Parathyroid adenoma (tissue), 2 donors: ENCODE measurements at regions not wholly inside any gene's neighbourhood (a gene's known extent, or its start where the extent isn't known, plus 50 kb on each side); places are given as distances from the start of the nearest gene placed in this dataset.

Source experiments
- H2AFZ ChIP-seq: fragments of 300-600 bp; sonication (generic); one replicate; pipeline ENCODE4 v1.7.0; 2017; ENCODE audit warnings: antibody characterized with exemption, mild to moderate bottlenecking
- H3K27ac ChIP-seq: fragments of 300-600 bp; sonication (generic); one replicate; pipeline ENCODE4 v1.7.0; 2017
- H3K27me3 ChIP-seq: fragments of 300-600 bp; sonication (generic); one replicate; pipeline ENCODE4 v1.7.0; 2017; ENCODE audit warnings: low read length; ENCODE audit not compliant: control insufficient read depth, insufficient read depth
- H3K36me3 ChIP-seq: fragments of 300-600 bp; sonication (generic); one replicate; pipeline ENCODE4 v1.7.0; 2017; ENCODE audit warnings: low read length; ENCODE audit not compliant: control insufficient read depth, insufficient read depth
- H3K4me1 ChIP-seq: fragments of 300-600 bp; sonication (generic); one replicate; pipeline ENCODE4 v1.7.0; 2017; ENCODE audit warnings: control low read depth
- H3K4me2 ChIP-seq: fragments of 300-600 bp; sonication (generic); one replicate; pipeline ENCODE4 v1.7.0; 2017; ENCODE audit warnings: low read length
- H3K4me3 ChIP-seq: fragments of 300-600 bp; sonication (generic); one replicate; pipeline ENCODE4 v1.7.0; 2017; ENCODE audit warnings: low read depth, low read length
- H3K79me2 ChIP-seq: fragments of 300-600 bp; sonication (generic); one replicate; pipeline ENCODE4 v1.7.0; 2017; ENCODE audit warnings: control low read depth
- H3K9ac ChIP-seq: fragments of 300-600 bp; sonication (generic); one replicate; pipeline ENCODE4 v1.7.0; 2017; ENCODE audit warnings: mild to moderate bottlenecking
- H3K9me3 ChIP-seq: fragments of 300-600 bp; sonication (generic); one replicate; pipeline ENCODE4 v1.7.0; 2017; ENCODE audit warnings: low read length; ENCODE audit not compliant: control insufficient read depth
- TF ChIP-seq, protein P1 (sequence below): fragments of 300-600 bp; sonication (generic); IDR thresholded peaks from one replicate; pipeline ENCODE4 v1.7.0; 2017; ENCODE audit warnings: antibody characterized with exemption, mild to moderate bottlenecking
- donor health status: primary hyperparathyroidism.

DNA sequence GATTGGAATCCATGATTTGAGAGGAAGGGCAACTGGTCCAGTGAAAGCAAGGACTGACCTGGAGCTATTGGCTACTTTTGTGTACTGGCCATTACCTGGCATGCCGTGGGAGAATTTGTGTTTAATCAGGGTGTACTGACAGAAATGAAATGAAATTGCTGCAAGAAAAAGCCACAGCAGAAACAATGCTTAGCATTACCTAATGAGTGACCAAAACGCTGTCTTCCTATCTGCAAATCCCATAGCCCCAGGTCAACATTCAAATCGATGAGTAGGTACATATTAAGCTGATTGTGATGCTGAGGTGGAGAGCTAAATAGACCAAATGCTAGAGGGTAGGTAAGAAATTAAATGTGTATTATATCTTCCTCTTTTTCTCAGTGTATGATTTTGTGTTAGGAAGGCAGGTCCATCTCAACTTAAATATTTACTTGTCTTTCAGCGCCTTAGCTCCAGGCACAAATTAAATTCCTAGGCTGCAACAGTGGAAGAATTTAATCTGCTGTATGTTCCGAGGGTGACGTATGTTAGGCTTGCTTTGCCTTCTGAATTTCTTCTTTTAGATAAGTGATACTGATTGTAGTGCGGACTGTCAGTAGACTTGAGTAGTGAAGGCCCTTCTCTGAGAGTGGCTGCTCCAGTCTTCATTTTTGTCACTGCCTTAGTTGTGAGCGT lies 331.1 kb downstream of the SV2B start:
- Histone ChIP-seq H3K9me3 (no peaks in the 10 kb centered on the region), H3K27me3 (no peaks in the 10 kb centered on the region), H3K36me3 (no peaks in the 10 kb centered on the region), H3K27ac (no peak overlapping the region), H3K9ac (no peak overlapping the region), H3K79me2 (no peaks in the 10 kb centered on the region), H3K4me3 (no peak overlapping the region), H3K4me2 (no peak overlapping the region), H3K4me1 (no peaks in the 10 kb centered on the region), H2AFZ (no peak overlapping the region)
- TF ChIP-seq, protein P1, sequence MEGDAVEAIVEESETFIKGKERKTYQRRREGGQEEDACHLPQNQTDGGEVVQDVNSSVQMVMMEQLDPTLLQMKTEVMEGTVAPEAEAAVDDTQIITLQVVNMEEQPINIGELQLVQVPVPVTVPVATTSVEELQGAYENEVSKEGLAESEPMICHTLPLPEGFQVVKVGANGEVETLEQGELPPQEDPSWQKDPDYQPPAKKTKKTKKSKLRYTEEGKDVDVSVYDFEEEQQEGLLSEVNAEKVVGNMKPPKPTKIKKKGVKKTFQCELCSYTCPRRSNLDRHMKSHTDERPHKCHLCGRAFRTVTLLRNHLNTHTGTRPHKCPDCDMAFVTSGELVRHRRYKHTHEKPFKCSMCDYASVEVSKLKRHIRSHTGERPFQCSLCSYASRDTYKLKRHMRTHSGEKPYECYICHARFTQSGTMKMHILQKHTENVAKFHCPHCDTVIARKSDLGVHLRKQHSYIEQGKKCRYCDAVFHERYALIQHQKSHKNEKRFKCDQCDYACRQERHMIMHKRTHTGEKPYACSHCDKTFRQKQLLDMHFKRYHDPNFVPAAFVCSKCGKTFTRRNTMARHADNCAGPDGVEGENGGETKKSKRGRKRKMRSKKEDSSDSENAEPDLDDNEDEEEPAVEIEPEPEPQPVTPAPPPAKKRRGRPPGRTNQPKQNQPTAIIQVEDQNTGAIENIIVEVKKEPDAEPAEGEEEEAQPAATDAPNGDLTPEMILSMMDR = no peak

DNA sequence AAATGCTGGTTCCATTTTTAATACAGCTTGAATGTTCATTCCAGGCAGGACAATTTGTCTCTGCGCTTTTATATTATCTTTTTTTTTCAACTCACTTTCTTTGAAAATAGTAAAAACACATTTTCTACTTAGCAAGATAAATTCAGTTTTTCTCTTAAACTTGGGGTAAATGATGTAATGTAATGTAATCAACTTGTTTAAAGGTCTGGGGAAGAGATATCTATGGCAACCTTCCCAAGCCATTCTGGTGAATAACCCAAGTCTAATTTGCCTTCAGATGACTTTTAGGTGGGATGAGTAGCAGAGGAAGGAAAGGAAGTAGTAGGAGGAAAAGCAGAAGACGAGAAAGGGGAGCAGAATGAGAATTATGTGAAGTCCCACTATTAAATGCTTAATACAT lies 335.1 kb downstream of the SV2B start:
- Histone ChIP-seq H2AFZ (no peak overlapping the region), H3K79me2 (no peaks in the 10 kb centered on the region), H3K36me3 (no peaks in the 10 kb centered on the region), H3K4me2 (no peak overlapping the region), H3K4me3 (no peak overlapping the region), H3K27ac (no peak overlapping the region), H3K4me1 (no peaks in the 10 kb centered on the region), H3K9me3 (no peaks in the 10 kb centered on the region), H3K9ac (no peak overlapping the region), H3K27me3 (no peaks in the 10 kb centered on the region)
- TF ChIP-seq, protein P1 = no peak

DNA sequence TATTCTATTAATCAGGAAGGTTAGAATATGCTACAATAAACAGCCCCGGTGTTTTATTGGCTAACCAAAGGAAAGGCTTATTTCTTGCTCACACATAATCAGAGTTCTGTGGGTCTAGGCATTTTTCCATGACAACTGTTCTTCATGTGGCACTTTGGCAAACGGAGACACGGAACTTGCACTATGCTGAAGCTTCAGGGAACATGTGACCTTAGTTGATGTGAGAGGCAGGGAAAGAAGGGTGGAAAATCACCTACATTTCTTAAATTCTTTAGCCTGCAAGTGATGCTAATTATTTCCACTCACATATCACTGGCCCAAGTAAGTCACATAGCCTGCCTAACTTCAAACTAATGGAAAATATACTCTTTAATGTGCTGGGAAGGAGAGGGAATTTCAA lies 344.6 kb downstream of the SV2B start:
- Histone ChIP-seq H3K4me1 (no peaks in the 10 kb centered on the region), H3K27ac (no peak overlapping the region), H3K9me3 (no peaks in the 10 kb centered on the region), H3K4me3 (no peak overlapping the region), H2AFZ (no peak overlapping the region), H3K79me2 (no peaks in the 10 kb centered on the region), H3K9ac (no peak overlapping the region), H3K36me3 (no peaks in the 10 kb centered on the region), H3K4me2 (no peak overlapping the region), H3K27me3 (no peaks in the 10 kb centered on the region)
- TF ChIP-seq, protein P1 = no peak

DNA sequence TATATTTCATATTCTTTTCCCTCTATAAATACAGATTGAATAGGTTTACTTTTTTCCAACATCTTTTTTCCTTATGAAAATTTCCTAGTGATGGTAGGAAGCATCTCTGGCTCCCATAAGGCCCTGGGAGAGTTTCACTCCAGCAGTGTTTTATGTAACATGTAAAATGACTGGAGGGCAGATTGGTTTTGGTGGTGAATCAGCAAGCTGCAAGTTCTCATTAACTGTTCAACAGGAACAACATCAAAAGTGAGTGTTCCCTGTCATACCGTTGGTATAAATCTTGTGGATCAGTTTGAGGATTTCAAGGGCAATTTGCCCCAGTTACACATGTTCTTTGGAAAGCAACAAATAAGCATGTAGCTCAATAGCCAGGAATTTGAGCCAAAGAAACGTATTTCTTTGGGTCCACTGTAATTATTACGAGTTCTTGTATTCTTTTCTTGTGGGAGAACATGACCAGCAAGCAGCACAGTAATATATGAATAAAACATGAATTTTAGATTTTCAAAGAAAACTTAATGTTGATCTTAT lies 345.7 kb downstream of the SV2B start:
- no peak overlapping the region for H3K4me2 ChIP-seq
- H3K9ac ChIP-seq = no peak overlapping the region
- H3K27ac ChIP-seq = no peak overlapping the region

More for the DNA sequence above, 345.7 kb downstream of the SV2B start:
- no peak overlapping the region for H2AFZ ChIP-seq
- H3K79me2 ChIP-seq = no peaks in the 10 kb centered on the region
- H3K27me3 ChIP-seq = no peaks in the 10 kb centered on the region
- H3K4me3 ChIP-seq = no peak overlapping the region
- TF ChIP-seq, protein P1 = no peak
- H3K36me3 ChIP-seq = no peaks in the 10 kb centered on the region
- H3K4me1 ChIP-seq = no peaks in the 10 kb centered on the region
- H3K9me3 ChIP-seq = no peaks in the 10 kb centered on the region
